NCI-H345 treated with DMSO at 0.1 percent for 48 hours (cell line): ENCODE measurements at regions not wholly inside any gene's neighbourhood (a gene's known extent, or its start where the extent isn't known, plus 50 kb on each side); places are given as distances from the start of the nearest gene placed in this dataset.
A peak's percentile ranks its signal among the peaks of the same experiment; 100 is the strongest.

Experiments
- DNase-seq: peaks from one replicate; lab custom pipeline; 2025; ENCODE audit not compliant: unreplicated experiment; lab: John Stamatoyannopoulos, UW

DNA sequence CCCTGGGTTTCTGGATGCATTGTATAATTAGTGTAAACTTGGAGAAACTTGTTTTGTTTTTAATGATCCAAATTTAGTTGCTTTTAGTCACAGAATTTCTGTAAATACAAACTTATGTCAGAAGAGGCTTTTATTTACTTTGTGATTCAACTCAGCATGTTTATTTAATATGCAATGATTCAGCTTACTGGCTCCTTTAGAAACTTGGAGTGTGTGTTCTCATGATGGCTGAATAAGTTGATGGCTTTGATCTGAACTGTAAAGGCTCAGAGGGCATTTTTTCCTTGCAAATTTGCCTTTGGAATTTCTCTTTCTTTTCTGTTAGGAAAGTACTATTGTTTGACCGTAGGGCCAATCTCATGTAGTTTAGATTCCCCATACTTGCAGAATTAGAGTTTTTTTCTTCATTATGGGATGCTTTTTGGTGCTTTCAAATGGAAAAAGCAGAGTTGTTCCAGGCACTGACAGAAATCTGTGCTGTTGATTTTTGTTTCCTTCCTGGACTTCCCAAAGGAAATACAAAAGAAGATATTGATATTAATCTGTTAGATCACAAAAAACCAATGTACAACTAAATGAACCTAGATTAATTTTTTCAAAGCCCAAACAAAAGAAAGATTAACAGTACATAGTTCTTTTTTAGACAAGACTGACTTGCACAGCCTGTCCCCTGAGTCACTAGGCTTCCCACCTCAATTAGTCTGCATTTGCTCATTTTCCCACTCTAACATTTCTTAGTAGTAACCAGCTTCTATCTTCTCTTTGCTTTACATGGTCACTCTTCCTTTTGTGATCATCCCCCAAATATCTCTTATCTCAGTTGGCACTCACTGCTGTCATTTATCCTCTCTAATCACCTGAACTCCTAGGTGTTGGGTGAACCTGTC, 96.8 kb upstream of the AGR3 start:
- DNase-seq: no peak

DNA sequence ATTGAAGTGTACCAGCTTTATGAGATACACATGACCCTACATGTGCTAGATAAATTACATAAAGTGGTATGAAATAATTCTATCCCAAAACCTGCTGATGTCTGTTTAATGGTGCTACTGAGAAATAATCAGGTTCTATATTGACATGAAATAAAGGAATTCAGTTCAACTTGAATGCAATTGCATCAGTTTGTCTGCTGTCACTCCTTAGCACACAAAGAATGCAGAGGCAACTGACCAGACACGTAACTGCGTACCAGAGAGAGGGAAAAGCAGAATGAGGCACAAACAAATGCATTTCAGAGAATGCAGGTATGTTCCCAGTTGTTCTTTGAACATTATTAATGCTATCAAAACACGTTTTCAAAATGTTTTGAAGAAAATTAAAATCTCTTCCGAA, 98.8 kb upstream of the AGR3 start:
- DNase-seq: no peak

DNA sequence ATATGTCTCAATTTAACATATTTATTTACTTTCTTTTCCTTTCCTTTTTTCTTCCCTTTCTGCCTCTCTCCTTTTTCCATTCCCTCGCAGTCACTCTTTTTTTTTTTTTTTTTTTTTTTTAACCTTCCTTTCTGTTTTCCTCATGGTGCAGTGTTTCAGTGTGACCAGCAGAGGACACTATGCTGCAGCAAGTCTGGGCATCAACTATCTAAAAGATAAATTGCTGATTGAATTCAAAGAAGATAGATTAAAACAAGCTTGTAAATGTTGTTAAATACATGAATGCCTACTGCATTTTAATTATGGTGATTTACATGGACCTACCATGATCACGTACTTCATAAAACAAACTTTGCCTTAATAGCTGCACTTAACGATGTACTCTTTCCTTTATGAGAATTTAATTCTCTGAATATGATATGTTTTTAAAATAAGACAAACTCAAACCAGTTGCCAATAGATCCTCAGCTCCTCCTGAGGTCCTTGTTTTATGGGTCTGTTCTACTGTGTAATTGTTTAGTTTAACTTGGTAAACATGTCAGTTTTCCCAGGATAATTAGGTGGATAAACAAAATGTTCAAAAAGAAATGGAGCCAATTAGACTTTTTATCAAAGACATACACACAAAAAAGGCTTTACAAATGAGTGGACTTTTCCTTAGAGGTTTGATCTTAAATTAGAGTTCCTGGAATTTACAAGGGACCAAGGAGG, 101.0 kb upstream of the AGR3 start:
- DNase-seq: peak; percentile 23

DNA sequence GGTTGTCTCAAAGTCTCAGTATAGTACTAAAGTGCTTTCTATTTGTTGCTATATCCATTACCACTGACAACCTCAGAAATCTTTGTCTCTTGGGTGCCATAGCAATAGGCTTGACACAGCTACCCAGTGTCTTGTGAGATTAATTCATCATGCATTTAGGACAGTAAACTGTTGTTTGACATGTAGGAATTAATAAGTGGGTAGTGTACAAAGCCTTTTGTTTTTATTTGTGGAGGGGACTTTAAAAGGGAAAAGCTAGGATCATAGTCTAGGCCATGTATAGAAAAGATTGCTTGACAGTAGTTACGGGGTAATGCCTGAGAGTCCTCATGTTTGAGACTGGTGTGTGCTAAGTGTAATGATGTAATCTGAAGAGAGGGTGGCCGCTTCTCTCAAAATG, 102.6 kb upstream of the AGR3 start:
- no peak for DNase-seq

DNA sequence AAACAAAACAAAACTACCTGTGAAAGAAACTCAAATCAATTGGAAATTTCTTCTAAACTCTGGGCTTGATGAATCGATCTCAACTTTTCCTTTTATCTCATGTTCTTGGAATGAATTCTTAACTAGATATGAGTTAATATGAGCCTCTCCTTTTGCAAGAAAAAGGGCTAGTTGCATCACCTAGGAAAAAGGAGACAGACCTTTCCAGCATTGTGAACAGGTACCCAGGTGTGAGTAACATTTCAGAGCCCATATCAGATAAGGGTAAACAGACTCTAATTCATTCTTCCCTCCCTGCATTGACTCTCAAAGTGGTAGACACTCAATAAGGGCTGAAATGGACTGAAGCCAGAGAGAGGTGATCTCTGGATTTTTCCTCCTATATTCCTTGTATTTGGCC, 103.8 kb upstream of the AGR3 start:
- DNase-seq: no peak

DNA sequence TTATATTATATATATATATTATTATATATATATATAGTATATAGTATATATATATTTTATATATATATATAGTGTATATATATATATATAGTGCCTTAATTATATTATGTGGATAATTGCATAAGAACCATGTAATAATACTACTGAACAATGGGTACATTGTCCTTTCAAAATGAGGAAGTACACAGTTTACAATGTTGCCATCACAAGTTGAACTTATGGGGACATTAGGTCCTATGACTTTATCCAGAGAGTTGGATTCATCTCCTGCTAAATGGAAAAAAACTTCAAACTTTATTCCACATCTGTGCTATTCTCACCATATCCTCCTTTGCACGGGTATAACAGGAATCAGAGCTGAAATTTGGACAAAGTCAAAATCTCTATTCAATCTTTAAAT, 105.0 kb upstream of the AGR3 start:
- DNase-seq: no peak

DNA sequence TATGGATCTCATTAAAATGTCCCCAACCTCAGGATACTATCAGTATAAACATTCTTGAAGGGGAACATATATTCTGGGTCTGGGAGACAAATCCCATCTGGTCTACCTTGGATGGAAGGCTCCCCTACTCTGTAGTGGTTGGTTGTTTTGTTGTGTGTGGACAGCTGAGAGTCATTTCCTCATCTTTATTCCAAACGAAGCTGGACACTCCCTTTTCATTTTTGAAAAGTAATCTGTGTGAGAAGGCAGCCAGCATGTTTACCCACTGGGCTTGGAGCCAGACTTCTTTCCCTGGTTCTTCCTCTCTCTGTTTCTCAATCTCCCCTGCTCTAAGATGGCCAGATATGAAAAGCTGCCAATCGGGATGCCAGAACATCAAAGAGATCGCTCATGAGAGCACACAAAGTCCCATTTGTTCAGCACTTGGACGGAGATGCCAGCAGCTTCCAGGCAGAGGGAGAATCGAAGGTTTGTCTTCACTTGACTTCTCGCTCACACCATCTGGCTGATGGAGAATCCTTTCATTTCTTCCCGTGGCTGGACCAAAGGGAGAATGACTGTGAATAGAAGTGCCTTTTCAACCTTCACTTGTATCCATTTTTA, 108.1 kb upstream of the AGR3 start:
- peak; percentile 68 for DNase-seq

DNA sequence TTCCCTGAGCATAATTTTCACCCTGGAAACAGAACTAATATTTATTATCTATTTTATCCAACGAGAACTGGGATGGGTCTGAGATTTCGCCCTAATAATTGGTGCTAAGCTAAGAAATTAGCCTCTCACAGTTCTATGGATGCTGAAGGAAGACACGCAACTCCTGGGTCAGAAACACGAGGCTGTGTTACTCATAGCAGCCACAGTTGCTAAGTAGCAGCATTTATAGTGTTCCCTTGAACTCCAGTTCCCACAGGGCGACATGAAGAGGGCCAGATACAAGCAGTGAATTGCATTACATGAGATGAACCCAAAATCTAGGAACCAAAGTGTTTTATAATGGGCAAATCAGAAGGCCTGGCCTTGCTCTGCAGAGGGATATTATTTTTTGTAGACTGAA, 109.8 kb upstream of the AGR3 start:
- no peak for DNase-seq

DNA sequence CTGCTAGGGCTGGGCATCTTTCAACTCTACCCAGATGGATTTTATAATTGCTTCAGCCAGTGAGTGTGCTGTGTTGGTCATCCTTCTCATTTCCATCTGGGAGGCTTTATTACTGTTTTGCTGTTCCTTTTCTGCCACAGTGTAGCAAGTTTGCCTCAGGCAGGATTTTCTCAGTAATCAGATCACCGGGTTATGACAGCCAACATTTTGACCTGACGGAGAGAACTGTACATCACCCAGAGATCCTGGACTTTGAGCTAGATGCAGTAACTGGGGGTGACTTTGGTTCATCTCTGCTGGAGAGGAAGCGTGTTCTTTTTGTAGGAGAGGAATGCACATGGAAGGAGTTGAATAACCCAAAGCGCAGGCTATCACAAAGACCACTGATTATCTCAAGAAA, 111.8 kb upstream of the AGR3 start:
- no peak for DNase-seq

DNA sequence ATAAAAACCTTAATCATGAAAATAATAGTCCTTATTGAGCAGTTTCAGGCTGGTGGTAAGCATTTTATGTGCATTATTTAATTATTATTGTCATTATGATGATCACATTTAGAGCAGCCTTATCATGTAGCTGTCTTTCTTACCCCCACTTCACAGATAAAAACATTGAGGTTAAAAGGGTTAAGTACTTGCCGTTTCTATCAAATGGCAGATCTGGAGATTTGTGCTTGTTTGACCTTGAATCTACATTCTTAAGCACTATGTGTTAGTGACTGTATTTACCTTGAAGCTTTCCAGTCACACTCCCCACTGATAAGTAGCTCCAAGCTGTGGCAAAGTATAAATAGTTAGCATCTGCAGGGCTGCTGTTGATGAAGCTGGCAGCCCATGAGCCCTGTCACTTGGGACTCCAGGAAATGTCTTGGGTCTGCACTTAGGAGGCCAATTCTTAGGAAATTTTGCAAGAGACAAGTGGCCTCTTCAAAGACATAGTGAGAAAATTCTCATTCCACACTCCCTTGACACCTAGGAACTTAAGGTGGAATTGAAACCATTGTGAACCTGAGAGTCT, 116.8 kb upstream of the AGR3 start:
- DNase-seq: no peak

DNA sequence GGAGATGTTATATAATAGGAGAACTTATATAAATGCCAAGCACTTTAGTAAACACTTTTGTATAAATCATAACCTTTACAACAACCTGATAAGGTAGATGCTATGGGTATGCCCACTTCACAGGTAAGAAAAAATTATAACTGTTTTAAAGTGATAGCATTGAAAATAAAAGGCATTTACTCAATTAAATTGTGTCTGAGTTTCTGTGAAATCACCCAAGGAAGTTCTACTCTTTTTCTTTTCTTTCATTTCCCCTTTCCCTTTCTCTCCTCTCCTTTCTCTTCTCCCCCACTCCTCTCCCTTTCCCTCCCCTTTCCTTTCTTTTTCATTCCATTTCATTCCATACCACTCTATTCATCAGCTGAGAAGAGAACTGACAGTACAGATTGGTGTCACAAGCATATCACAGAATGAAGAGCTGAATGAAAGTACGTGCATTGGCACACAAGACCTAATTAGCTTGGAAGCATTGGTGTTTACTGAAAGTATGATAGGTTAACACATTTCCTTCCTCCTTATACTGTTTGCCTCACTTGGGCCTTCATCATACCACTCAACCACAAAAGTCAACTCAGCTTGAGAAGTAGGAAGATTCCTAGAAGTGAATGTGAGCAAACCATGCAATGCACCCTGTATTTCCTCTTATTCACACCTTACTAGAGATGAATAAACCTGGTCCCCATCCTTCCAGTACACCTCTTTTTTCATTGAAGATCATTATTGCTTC, 117.9 kb upstream of the AGR3 start:
- DNase-seq: no peak

DNA sequence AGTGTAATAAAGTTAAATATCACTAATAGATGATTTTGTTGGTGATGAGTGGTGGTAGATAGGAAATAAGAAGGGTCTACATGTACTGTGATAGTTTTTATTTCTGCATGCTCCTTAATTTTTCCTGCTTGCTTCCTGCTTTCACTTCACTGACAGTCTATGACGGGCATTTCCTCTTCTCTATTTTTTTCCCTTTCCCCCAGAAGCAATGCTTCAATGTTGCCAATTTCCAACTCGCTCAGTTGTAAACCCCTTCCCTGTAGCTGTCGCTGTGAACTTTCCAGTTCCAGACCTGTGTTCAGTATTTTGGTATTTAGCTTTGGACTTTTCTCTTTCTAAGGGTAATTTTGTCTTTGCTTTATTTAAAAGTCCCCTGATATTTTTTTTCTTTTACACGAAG, 123.5 kb upstream of the AGR3 start:
- no peak for DNase-seq

DNA sequence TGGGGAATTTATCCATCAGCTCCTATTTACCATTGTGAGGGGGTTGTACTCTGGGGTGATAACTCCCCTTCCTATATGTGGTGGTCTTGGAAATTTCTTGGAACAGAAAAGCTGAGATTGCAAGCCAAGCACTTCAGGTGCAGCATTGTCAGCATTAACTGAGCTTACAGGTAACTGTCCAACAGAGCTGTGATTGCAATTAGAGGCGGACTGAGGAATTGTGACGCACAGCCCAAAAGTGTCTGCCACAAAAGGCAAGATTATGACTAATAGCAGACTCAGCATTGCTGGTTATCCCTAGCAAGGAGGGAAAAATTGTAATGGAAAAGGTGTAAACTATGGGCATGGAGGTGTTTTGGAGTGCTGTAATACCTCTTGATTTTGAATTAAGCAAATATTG, 126.1 kb upstream of the AGR3 start:
- DNase-seq: no peak

DNA sequence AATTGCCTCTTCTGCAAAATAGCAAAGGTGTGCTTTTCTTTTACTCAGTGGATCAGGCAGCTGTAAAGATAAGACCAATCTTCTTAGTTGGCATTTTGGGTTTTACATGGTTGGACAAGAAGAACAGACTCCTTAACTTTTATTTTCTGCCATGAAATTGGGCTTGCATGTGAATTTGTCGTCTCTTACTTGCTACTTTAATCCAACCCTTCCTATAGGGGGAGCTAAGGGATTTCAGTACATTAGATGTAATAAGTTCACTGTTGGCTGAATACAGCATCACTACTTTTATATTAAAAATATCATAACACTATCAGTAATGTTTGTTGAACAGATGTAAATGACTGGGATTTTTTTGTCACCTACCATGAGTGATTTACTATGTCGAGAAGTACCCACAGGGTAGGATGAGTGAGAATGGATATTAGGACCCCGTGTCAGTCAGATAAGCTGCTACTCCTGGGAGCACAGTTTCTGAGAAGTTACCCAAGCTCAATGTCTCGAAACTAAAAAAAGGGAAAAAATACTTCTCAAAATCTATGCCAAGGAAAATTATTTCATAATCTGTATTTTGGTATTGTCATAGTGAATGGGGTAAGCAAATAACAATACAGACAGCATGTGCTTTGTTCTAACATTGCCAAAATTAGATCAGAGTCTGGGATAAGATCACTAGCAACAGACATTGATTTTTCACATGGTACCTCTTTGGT, 127.4 kb upstream of the AGR3 start:
- DNase-seq: no peak

DNA sequence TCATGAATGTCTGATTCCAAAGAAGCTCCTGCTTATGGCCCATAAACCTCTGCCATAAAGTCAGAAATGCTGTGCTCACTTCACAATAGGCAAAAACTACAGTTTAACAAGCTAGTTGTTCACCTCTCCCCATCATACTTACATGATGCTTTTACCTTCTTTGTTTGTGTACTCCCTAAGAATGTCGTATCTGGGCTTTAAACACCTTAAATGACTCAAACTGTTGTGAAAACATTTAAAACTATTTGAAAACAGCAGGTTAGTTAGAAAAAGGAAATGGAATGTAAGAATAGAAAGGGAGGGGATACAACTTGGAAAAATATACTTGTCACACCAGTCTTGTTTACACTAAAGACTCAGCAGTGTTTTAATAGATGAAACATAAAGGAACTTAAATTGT, 128.2 kb upstream of the AGR3 start:
- no peak for DNase-seq

DNA sequence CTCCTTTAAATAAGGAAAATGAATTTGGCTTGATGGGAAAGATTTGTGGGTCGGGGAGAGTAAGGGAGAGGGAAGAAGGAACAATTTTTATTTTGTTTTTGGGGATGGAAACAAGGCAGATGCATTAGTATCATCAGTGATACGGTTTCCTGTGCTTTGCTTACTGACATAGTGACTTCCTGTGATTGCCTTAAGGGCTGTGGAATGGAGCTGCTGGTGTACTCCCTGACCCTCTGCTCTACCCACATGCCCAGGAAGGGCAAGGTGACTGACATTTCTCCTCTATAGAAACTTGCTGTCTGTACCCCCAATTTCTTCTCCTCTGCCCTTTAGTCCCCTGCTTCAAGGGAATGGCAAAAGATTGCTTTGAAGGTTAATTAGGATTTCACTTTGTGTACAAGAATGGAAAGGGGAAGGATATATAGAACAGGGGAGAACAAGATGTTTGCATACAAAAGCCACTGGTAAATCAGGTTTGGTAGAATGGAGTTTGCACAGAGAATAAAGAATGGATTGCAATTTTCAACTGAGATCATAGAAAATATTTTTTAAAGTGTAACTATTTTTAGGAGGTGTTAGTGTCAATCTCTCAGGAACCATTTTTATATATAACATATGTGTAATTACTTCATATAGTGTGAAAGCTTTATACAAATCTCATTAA, 129.0 kb upstream of the AGR3 start:
- DNase-seq: no peak

DNA sequence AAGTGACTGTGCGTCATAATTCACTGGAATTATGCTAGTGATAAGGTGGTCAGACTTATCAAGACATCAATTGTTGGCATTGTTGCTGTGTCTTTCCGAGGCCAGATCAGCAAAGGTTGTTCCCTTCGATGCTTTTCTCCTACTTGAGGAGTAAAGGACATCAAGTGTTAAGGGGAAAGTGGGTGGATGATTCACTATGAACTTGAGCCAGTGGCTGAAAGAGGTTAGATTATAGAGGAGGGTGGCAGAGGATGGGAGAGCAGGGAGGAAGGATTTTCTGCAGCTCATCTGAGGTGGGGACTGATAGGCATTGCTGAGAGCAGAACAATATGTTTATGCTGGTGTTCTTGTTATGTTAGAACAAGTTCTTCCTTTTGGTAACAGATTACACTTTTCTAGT, 131.4 kb upstream of the AGR3 start:
- no peak for DNase-seq

DNA sequence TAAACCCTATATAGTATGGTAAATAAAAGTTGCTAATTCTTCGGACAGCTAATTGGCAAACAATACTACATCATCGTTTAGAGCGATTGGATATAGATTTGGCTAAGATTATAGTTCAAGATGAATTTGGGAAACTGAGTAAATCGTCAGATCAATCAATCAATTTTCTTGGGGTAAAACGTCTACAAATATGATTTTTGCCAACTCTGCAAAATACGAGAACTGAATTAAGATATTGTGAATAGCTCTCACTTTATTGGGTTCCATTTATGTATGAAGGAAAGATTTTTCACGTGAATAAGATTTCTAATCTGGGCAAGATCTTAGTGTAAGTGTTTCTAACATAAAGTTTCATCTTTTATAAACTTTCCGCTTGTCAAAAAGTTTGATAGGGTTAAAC, 132.9 kb upstream of the AGR3 start:
- no peak for DNase-seq

DNA sequence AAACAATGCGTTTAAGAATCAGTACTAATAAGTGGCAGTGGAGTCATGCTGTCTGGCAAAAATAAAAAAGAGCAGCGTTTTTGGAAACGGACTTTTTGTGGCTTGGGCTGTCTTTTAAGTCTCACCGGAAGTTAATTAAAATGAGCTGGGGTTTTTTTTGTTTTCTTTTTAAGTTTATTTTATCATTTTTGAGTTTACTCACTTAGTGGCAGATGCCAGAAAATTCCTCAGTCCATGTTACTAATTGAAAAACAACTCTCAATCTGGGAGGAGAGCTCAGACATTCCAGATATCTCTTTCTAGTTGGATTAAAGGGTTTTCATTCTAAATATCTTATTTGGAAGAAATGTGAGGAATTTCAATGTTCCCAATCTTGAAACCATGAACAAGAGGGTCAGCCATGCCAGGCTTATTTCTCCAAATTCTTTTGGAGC, 133.8 kb upstream of the AGR3 start:
- DNase-seq: no peak

DNA sequence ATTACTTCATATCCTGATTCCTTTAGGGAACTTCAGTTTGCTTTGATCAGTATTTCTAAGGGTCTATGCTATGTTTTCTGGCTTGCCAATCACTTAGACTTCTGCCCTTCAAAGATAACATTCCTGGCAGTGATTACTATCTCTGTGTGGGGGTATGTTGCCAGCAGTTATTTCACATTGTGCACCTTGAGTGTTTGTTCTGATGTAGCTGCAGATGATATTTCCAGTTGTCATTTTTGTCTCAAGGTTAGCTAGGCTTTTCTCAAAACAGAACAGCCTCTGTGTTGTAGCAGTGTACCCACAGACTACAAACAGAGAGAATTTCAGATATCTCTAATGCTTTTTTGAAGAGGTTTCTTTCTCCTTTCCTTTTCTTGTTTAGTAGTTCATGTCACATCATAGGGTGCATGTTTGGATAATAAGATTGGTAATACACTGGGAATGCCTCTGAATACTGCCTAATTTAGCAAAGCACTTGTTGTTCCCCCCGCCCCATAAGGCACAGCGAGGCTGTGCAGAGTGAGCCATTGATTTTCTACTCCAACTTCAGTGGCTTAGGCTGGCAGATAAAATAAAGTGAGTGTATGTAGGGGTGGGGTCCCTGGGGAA, 134.7 kb upstream of the AGR3 start:
- DNase-seq: no peak
